H1 (cell line): ENCODE measurements at regions not wholly inside any gene's neighbourhood (a gene's known extent, or its start where the extent isn't known, plus 50 kb on each side); places are given as distances from the start of the nearest gene placed in this dataset.

Source experiments
- CTCF ChIA-PET: fragments of 300-600 bp; sonication (Branson Sonifier 250); formaldehyde crosslinking; loops from one replicate; lab custom pipeline; 2021; ENCODE audit not compliant: partially characterized antibody; lab: Charles Lee
- POLR2A ChIA-PET: fragments of 300-600 bp; sonication (Branson Sonifier 250); formaldehyde crosslinking; loops from one replicate; lab custom pipeline; 2021; ENCODE audit warnings: inconsistent platforms; ENCODE audit not compliant: partially characterized antibody; lab: Charles Lee
- DNase-seq, 2 experiments: peaks; one replicate each; pipeline versions ENCODE4 v3.0.0 to v3.0.0-alpha.2; 2010 to 2022; ENCODE audit warnings: low spot score in 2 of 2, low read depth in 1 of 2, mixed read lengths in 1 of 2
- FAIRE-seq: peaks from 2 replicates; lab custom pipeline; 2011; peaks lifted over from hg19 to GRCh38; lab: Jason Lieb, UNC
- H2AFZ ChIP-seq: 2 replicates; pipeline ENCODE4 v1.8.1; 2012; ENCODE audit warnings: low read length, inconsistent platforms
- H2AK5ac ChIP-seq: 2 replicates; pipeline ENCODE4 v1.6.1; 2013; ENCODE audit warnings: low read depth, low read length
- H2BK120ac ChIP-seq: replicated peaks from 2 replicates; pipeline ENCODE3; 2013; ENCODE audit warnings: low read depth, low read length, inconsistent platforms
- H2BK12ac ChIP-seq: 2 replicates; pipeline ENCODE4 v1.6.1; 2013; ENCODE audit warnings: low read depth, low read length
- H2BK15ac ChIP-seq: 2 replicates; pipeline ENCODE4 v1.6.1; 2013; ENCODE audit warnings: low read length
- H2BK20ac ChIP-seq: 2 replicates; pipeline ENCODE4 v1.6.1; 2013; ENCODE audit warnings: low read length
- H2BK5ac ChIP-seq: 2 replicates; pipeline ENCODE4 v1.6.1; 2013; ENCODE audit warnings: low read depth, low read length
- H3K14ac ChIP-seq: 2 replicates; pipeline ENCODE4 v1.6.1; 2013; ENCODE audit warnings: inconsistent platforms; ENCODE audit not compliant: insufficient read length
- H3K18ac ChIP-seq: 2 replicates; pipeline ENCODE4 v1.6.1; 2013; ENCODE audit warnings: low read length; ENCODE audit errors: extremely low read depth
- H3K23ac ChIP-seq: 2 replicates; pipeline ENCODE4 v1.6.1; 2013; ENCODE audit warnings: inconsistent platforms; ENCODE audit not compliant: insufficient read length
- H3K23me2 ChIP-seq: 2 replicates; pipeline ENCODE4 v1.6.1; 2013; ENCODE audit warnings: low read depth, low read length
- H3K27ac ChIP-seq: 2 replicates; pipeline ENCODE4 v1.6.1; 2011; ENCODE audit warnings: low read depth, low read length, inconsistent platforms
- H3K27me3 ChIP-seq, 4 experiments: replicated peaks in 1 of 4; 1 replicate in 1 of 4; 2 replicates in 3 of 4; pipeline versions ENCODE4 v1.6.1 to v1.8.1; 2011 to 2013; ENCODE audit warnings: low read length in 3 of 4, mild to moderate bottlenecking in 3 of 4, inconsistent platforms in 2 of 4, mixed read lengths in 2 of 4, moderate library complexity in 1 of 4; ENCODE audit not compliant: control insufficient read depth in 3 of 4, insufficient read depth in 3 of 4; ENCODE audit errors: extremely low read depth in 1 of 4
- H3K36me3 ChIP-seq, 4 experiments: 2 replicates each; pipeline versions ENCODE4 v1.6.1 to v1.8.1; 2011 to 2013; ENCODE audit warnings: mild to moderate bottlenecking in 4 of 4, low read length in 3 of 4, moderate library complexity in 2 of 4, control low read depth in 1 of 4, inconsistent platforms in 1 of 4; ENCODE audit not compliant: insufficient read depth in 4 of 4, control insufficient read depth in 2 of 4
- H3K4ac ChIP-seq: replicated peaks from 2 replicates; pipeline ENCODE3; 2013; ENCODE audit warnings: low read length, low read depth, mixed read lengths, inconsistent platforms; ENCODE audit not compliant: insufficient read length
- H3K4me1 ChIP-seq, 4 experiments: replicated peaks in 1 of 4; 1 replicate in 1 of 4; 2 replicates in 3 of 4; pipeline versions ENCODE4 v1.6.1 to v1.8.1; 2011 to 2013; ENCODE audit warnings: low read length in 3 of 4, inconsistent platforms in 2 of 4, mixed read lengths in 1 of 4; ENCODE audit not compliant: insufficient read depth in 4 of 4, control insufficient read depth in 3 of 4
- H3K4me2 ChIP-seq, 2 experiments: 2 replicates each; pipeline versions ENCODE4 v1.6.1 to v1.8.1; 2011 to 2013; ENCODE audit warnings: low read depth in 2 of 2, low read length in 2 of 2, control low read depth in 1 of 2, inconsistent platforms in 1 of 2, mild to moderate bottlenecking in 1 of 2; ENCODE audit not compliant: insufficient read depth in 1 of 2
- H3K4me3 ChIP-seq, 4 experiments: fragments of 200-600, 300-600 bp in 1 of 4; sonication (generic), shearing (Covaris generic), sonication (Bioruptor Twin) in 1 of 4; 2 replicates each; pipeline versions ENCODE4 v1.5.1 to v1.8.1; 2011 to 2016; ENCODE audit warnings: low read length in 4 of 4, low read depth in 3 of 4, control low read depth in 2 of 4, inconsistent platforms in 2 of 4, mild to moderate bottlenecking in 2 of 4, mixed read lengths in 1 of 4, moderate library complexity in 1 of 4; ENCODE audit not compliant: insufficient read depth in 2 of 4; ENCODE audit errors: extremely low read depth in 1 of 4
- H3K56ac ChIP-seq: replicated peaks from 2 replicates; pipeline ENCODE3; 2013; ENCODE audit warnings: low read depth, mild to moderate bottlenecking, mixed read lengths, low read length, inconsistent platforms; ENCODE audit not compliant: insufficient read length
- H3K79me1 ChIP-seq: 2 replicates; pipeline ENCODE4 v1.6.1; 2013; ENCODE audit warnings: low read depth, low read length, control low read depth
- H3K79me2 ChIP-seq, 2 experiments: 2 replicates each; pipeline versions ENCODE4 v1.6.1 to v1.8.1; 2012 to 2013; ENCODE audit warnings: low read length in 2 of 2, mild to moderate bottlenecking in 2 of 2, inconsistent platforms in 1 of 2; ENCODE audit not compliant: insufficient read depth in 2 of 2, control insufficient read depth in 1 of 2
- H3K9ac ChIP-seq, 4 experiments: replicated peaks in 1 of 4; 1 replicate in 1 of 4; 2 replicates in 3 of 4; pipeline versions ENCODE4 v1.6.1 to v1.8.1; 2011 to 2013; ENCODE audit warnings: low read depth in 3 of 4, low read length in 3 of 4, control low read depth in 2 of 4, mild to moderate bottlenecking in 2 of 4, moderate library complexity in 2 of 4, inconsistent platforms in 1 of 4; ENCODE audit errors: extremely low read depth in 1 of 4
- H3K9me3 ChIP-seq, 2 experiments: 2 replicates each; pipeline versions ENCODE4 v1.6.1 to v1.8.1; 2012 to 2013; ENCODE audit warnings: mild to moderate bottlenecking in 2 of 2, moderate library complexity in 2 of 2, control low read depth in 1 of 2, inconsistent platforms in 1 of 2, low read depth in 1 of 2, low read length in 1 of 2, mixed read lengths in 1 of 2; ENCODE audit not compliant: insufficient read depth in 2 of 2
- H4K20me1 ChIP-seq, 2 experiments: replicated peaks in 1 of 2; 2 replicates each; pipeline versions ENCODE3 to v1.8.1; 2011 to 2013; ENCODE audit warnings: inconsistent platforms in 2 of 2, low read length in 2 of 2, mild to moderate bottlenecking in 1 of 2; ENCODE audit not compliant: insufficient read depth in 2 of 2, control insufficient read depth in 1 of 2
- H4K5ac ChIP-seq: 2 replicates; pipeline ENCODE4 v1.6.1; 2013; ENCODE audit warnings: low read length, low read depth, mixed read lengths, inconsistent platforms; ENCODE audit not compliant: insufficient read length
- H4K8ac ChIP-seq: 2 replicates; pipeline ENCODE4 v1.8.0; 2013; ENCODE audit warnings: mild to moderate bottlenecking, moderate library complexity, low read length, inconsistent platforms; ENCODE audit not compliant: insufficient read depth; ENCODE audit errors: extremely low read depth
- H4K91ac ChIP-seq: replicated peaks from 2 replicates; pipeline ENCODE3; 2013; ENCODE audit warnings: low read length, mixed read lengths, inconsistent platforms; ENCODE audit not compliant: insufficient read length
- ASH2L ChIP-seq: fragments of 200-600, 300-600 bp; sonication (generic); IDR thresholded peaks from one replicate; pipeline ENCODE4 v1.7.1; 2017; ENCODE audit warnings: low read length
- BRCA1 ChIP-seq: IDR thresholded peaks from 2 replicates; pipeline ENCODE4 v1.6.1; 2012; ENCODE audit warnings: low read depth, low read length, improper control_type of control experiment
- GTF2F1 ChIP-seq: IDR thresholded peaks from 2 replicates; pipeline ENCODE4 v1.6.1; 2012; ENCODE audit warnings: low read depth, low read length, improper control_type of control experiment, borderline replicate concordance
- KDM5A ChIP-seq: fragments of 200-600 bp; IDR thresholded peaks from 2 replicates; pipeline ENCODE4 v1.7.1; 2012; ENCODE audit warnings: mild to moderate bottlenecking, low read length, inconsistent platforms, mixed read lengths
- NRF1 ChIP-seq: IDR thresholded peaks from 2 replicates; pipeline ENCODE4 v1.6.1; 2011; ENCODE audit warnings: mild to moderate bottlenecking, low read depth, low read length, improper control_type of control experiment
- RXRA ChIP-seq: IDR thresholded peaks from 2 replicates; pipeline ENCODE4 v1.6.1; 2011; ENCODE audit warnings: low read depth, mild to moderate bottlenecking, low read length, moderate library complexity; ENCODE audit not compliant: insufficient read depth
- SP2 ChIP-seq: IDR thresholded peaks from 2 replicates; pipeline ENCODE4 v1.6.1; 2012; ENCODE audit warnings: mild to moderate bottlenecking, low read length, inconsistent platforms
- SP4 ChIP-seq: IDR thresholded peaks from 2 replicates; pipeline ENCODE4 v1.6.1; 2012; ENCODE audit warnings: low read length, inconsistent platforms
- TAF7 ChIP-seq: optimal IDR thresholded peaks from 2 replicates; pipeline ENCODE3; 2011; ENCODE audit warnings: low read depth, mild to moderate bottlenecking, inconsistent platforms, low read length, moderate library complexity, borderline replicate concordance
- TEAD4 ChIP-seq: IDR thresholded peaks from 2 replicates; pipeline ENCODE4 v1.6.1; 2012; ENCODE audit warnings: low read depth, low read length, inconsistent platforms, mixed read lengths
- WGBS, 2 experiments: shearing (Covaris generic) in 1 of 2; methylation state at CpG; one replicate each; pipeline versions ENCODE4 v1.1.6 to v1.1.7; 2013 to 2015; ENCODE audit warnings: low lambda C conversion rate in 2 of 2, mixed read lengths in 2 of 2, inconsistent platforms in 1 of 2, low coverage in 1 of 2, missing lambda C conversion rate in 1 of 2; ENCODE audit not compliant: insufficient replicate concordance in 2 of 2, insufficient coverage in 1 of 2, insufficient read length in 1 of 2; ENCODE audit errors: extremely low coverage in 1 of 2, missing lambda C conversion rate in 1 of 2; 5-methylcytosine and 5-hydroxymethylcytosine counted together
- TF ChIP-seq, protein P1 (sequence below): IDR thresholded peaks from 2 replicates; pipeline ENCODE4 v1.6.1; 2011; ENCODE audit warnings: low read depth, mild to moderate bottlenecking, low read length; ENCODE audit not compliant: insufficient read depth

GRCh38 chr5:122561209-122561608 is 213.7 kb upstream of the SNX2 start:
- FAIRE-seq = no peak
- Histone ChIP-seq H2BK12ac (no peak overlapping the region), H3K4me2 (no peak overlapping the region), H2AFZ (no peak overlapping the region), H3K79me2 (no peaks in the 10 kb centered on the region), H2BK120ac (no peak overlapping the region), H2BK20ac (no peak overlapping the region), H2BK5ac (no peak overlapping the region), H3K4me1 (peaks cover 0 to 3% (median 0%) of the 10 kb centered on the region in 4 experiments; a peak in 1 of 7 replicates), H3K18ac (no peak overlapping the region), H4K91ac (no peak overlapping the region), H3K9ac (no peak overlapping the region), H3K23me2 (no peaks in the 10 kb centered on the region), H3K27me3 (no peaks in the 10 kb centered on the region), H3K9me3 (no peaks in the 10 kb centered on the region), H2BK15ac (no peak overlapping the region), H4K5ac (no peak overlapping the region), H3K14ac (no peak overlapping the region), H2AK5ac (no peak overlapping the region), H3K23ac (no peak overlapping the region), H3K27ac (no peak overlapping the region), H3K79me1 (no peaks in the 10 kb centered on the region), H3K36me3 (no peaks in the 10 kb centered on the region), H3K4ac (no peak overlapping the region), H3K56ac (no peak overlapping the region), H4K8ac (no peak overlapping the region), H3K4me3 (no peak overlapping the region), H4K20me1 (no peaks in the 10 kb centered on the region)
- 89% methylated on average over 3 of the region's 3 CpGs; no CpG with 5 or more reads in 1 of the 2 experiments for WGBS, 2 experiments
- ChIA-PET CTCF (no interaction called here), POLR2A (no interaction called here)
- TF ChIP-seq BRCA1 (no peak), TEAD4 (no peak), ASH2L (no peak), KDM5A (no peak), SP2 (no peak), RXRA (no peak), NRF1 (no peak), TAF7 (no peak), GTF2F1 (no peak), SP4 (no peak)
- TF ChIP-seq, protein P1, sequence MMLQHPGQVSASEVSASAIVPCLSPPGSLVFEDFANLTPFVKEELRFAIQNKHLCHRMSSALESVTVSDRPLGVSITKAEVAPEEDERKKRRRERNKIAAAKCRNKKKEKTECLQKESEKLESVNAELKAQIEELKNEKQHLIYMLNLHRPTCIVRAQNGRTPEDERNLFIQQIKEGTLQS = no peak
- DNase-seq = no peak
